GM19397 (cell line): ENCODE measurements at regions not wholly inside any gene's neighbourhood (a gene's known extent, or its start where the extent isn't known, plus 50 kb on each side); places are given as distances from the start of the nearest gene placed in this dataset.

ENCODE experiments used
- ATAC-seq: cut with Tn5 transposase; IDR thresholded peaks from one replicate; pipeline ENCODE4 v1.9.1; 2021; ENCODE audit warnings: mild to moderate bottlenecking, moderate library complexity; ENCODE audit not compliant: unreplicated experiment

DNA sequence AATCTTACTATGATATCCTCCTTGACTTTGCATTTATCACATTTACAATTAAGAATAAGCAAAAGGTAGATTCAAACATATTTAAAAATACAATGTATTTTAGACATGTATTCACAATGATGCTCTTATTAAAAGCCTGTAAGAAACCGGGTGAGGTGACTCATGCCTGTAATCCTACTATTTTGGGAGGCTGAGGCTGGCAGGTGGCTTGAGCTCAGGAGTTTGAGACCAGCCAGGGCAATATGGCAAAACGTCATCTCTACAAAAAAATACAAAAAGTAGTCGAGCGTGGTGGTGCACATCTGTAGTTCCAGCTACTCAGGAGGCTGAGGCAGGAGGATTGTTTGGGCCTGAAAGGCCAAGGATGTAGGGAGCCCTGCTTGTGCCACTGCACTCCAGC lies 618.4 kb downstream of the CDH18 start:
- no peak for ATAC-seq

DNA sequence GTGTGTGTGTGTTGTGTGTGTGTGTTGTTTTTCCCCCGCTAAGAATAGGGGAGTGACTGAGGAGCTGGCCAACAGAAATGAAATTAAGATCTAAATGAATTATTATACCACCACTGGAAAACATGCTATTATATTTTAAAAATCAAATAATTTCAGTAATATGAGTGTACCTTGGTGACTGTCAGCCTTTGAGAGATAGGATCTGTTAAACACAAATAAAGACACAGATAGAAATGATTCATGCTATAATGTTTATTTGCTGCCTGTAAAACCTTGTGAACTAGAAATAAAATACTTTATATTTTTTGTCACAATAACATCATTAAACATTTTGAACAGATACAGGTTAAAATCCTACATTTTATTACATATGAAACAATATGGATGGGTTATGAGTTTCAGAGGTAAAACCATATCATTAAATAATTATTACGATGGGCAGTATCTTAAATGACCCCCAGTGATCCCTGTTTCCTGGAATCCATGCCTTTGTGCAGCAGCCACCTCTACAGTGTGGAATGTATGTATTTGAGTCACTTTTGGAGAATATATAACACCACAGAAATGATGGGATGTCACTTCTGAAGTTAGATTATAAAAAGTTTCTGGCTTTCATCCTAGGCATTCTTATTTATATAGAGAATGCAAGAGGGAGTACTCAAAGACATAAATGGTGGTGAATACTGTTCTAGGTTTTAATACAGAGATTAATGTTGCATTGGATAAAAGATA lies 617.2 kb downstream of the CDH18 start:
- ATAC-seq: no peak

GRCh38 chr5:19388391-19388790 lies 599.6 kb downstream of the CDH18 start:
- no peak for ATAC-seq

- ATAC-seq: no peak
Measured at GRCh38 chr5:19401032-19401431, 587.0 kb downstream of the CDH18 start.

DNA sequence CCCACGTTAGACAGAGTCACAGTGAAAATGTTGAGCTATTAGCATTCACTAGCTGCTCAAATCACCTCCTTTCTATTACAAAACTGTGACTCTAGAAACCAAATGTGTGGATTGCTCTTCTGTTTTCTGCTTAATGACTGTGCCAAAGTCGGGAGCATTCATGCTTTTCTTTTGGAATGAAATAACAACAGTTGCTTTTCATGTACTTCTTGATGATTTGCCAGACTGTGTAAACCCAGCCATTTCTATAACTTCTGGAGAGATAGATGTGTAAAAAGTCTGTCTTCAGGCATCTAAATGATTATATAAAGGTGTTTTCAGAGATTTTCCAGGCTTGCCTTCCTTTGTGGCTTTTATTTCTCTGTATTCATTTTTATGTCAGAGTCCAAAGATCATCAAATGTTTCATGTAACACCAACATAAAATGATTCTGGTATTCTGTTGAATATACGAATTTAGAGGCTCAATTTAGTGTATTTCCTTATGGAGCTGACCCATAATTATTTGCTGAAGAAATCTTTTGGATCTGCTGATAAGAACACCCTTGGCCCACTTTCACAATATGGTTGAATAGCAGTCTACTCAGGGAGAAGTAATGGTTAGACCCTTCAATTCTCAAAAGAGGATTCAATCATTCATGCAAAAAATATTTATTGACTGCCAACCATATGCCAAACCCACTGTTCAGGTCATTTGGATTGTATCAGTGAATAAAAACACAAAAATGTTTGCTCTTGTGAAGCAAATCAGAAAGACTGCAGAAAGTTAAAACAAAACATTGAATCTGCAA lies 581.2 kb downstream of the CDH18 start:
- ATAC-seq: no peak

DNA sequence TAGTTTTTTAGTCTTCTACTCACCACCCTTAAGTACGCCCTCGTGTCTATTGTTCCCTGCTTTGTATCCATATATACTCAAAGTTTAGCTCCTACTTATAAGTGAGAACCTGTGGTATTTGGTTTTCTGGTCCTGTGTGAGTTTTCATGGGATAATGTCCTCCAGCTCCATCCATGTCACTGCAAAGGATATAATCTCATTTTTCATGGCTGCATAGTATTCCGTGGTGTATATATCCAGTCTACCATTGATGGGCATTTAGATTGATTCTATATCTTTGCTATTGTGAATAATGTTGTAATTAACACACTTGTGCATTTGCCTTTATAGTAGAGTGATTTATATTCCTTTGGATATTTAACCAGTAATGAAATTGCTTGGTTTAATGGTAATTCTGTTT lies 579.9 kb downstream of the CDH18 start:
- ATAC-seq: no peak

DNA sequence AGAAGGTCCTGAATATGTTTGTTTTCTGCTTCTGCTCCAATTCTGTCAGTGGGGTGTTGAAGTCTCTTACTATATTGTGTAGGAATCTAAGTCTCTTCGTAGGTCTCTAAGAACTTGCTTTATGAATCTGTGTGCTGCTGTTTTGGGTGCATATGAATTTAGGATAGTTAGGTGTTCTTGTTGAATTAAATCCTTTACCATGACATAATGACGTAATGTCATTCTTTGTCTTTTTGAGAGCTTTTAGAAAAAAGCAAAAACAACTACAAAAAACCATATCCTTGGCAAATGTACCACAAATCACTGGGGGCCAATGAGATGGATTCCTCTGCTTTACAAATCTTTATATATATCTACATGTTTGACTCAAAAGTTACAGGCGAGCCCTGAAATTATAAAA lies 576.1 kb downstream of the CDH18 start:
- no peak for ATAC-seq
